ENCODE measurements at regions not wholly inside any gene's neighbourhood (a gene's known extent, or its start where the extent isn't known, plus 50 kb on each side); places are given as distances from the start of the nearest gene placed in this dataset.

- H3K27me3 ChIP-seq: no peaks in the 10 kb centered on the region
- H3K4me3 ChIP-seq: no peak overlapping the region
- no peaks in the 10 kb centered on the region for H3K36me3 ChIP-seq
- no peaks in the 10 kb centered on the region for H3K4me1 ChIP-seq
- intact Hi-C loops (cut with DNase I): no loop called here
- no peak overlapping the region for H3K27ac ChIP-seq
- TF ChIP-seq POLR2A (IDR thresholded peaks at IDR 0.05): no peak
- TF ChIP-seq, protein P1, sequence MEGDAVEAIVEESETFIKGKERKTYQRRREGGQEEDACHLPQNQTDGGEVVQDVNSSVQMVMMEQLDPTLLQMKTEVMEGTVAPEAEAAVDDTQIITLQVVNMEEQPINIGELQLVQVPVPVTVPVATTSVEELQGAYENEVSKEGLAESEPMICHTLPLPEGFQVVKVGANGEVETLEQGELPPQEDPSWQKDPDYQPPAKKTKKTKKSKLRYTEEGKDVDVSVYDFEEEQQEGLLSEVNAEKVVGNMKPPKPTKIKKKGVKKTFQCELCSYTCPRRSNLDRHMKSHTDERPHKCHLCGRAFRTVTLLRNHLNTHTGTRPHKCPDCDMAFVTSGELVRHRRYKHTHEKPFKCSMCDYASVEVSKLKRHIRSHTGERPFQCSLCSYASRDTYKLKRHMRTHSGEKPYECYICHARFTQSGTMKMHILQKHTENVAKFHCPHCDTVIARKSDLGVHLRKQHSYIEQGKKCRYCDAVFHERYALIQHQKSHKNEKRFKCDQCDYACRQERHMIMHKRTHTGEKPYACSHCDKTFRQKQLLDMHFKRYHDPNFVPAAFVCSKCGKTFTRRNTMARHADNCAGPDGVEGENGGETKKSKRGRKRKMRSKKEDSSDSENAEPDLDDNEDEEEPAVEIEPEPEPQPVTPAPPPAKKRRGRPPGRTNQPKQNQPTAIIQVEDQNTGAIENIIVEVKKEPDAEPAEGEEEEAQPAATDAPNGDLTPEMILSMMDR (IDR thresholded peaks at IDR 0.05): no peak
- no peak for TF ChIP-seq POLR2AphosphoS5 (IDR thresholded peaks at IDR 0.05; ENCODE audit: insufficient read depth in 1 of 2, low read depth in 1 of 2)
- DNase-seq (ENCODE audit: extremely low spot score in 2 of 2): no peak
- no peaks in the 10 kb centered on the region for H3K9me3 ChIP-seq
Measured at GRCh38 chr11:24060125-24060524, 436.7 kb upstream of the LUZP2 start.

DNA sequence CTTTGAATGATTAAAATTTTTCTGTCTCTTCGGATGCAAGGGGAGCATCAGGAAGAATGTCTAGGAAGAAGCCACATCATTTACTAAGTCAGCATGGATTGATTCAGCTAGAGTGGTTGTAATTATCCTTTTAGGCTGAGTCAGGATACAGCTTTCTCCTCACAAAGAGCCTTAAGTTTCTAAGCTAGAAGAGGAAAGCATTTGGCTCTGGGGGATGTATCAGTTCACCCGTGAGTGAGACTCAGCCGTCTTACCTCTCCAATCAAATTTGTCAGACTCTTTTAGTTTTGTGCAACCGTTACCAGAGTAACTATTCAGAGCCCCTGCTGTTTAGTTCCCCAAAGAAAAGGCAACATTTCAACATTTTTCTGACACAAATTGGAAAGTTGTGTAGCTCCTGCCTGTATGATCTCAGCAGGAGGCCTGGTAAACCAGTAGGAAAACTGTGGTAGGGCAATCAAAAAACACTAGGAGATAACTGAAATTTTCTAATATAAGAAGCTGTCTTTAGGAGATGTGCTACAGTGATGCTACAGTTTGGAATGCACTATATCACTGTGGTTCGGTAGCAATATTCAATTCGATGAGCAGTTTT lies 432.4 kb upstream of the LUZP2 start:
- no peak for TF ChIP-seq POLR2A (IDR thresholded peaks at IDR 0.05)
- TF ChIP-seq, protein P1 (IDR thresholded peaks at IDR 0.05): no peak
- no peak for TF ChIP-seq POLR2AphosphoS5 (IDR thresholded peaks at IDR 0.05; ENCODE audit: insufficient read depth in 1 of 2, low read depth in 1 of 2)
- Histone ChIP-seq H3K4me1 (no peaks in the 10 kb centered on the region), H3K36me3 (no peaks in the 10 kb centered on the region), H3K9me3 (no peaks in the 10 kb centered on the region), H3K4me3 (no peak overlapping the region), H3K27me3 (no peaks in the 10 kb centered on the region), H3K27ac (no peak overlapping the region)
- intact Hi-C loops (cut with DNase I): no loop called here
- DNase-seq (ENCODE audit: extremely low spot score in 2 of 2): no peak

- H3K4me1 ChIP-seq: no peaks in the 10 kb centered on the region
- no peak overlapping the region for H3K27ac ChIP-seq
- no peaks in the 10 kb centered on the region for H3K36me3 ChIP-seq
- TF ChIP-seq POLR2AphosphoS5 (IDR thresholded peaks at IDR 0.05; ENCODE audit: insufficient read depth in 1 of 2, low read depth in 1 of 2) (no peak), POLR2A (IDR thresholded peaks at IDR 0.05) (no peak)
- TF ChIP-seq, protein P1 (IDR thresholded peaks at IDR 0.05): no peak
- no peaks in the 10 kb centered on the region for H3K9me3 ChIP-seq
- no peak for DNase-seq (ENCODE audit: extremely low spot score in 2 of 2)
- no peaks in the 10 kb centered on the region for H3K27me3 ChIP-seq
- no peak overlapping the region for H3K4me3 ChIP-seq
- intact Hi-C loops (cut with DNase I): no loop called here
Measured at GRCh38 chr11:24068197-24068596, 428.7 kb upstream of the LUZP2 start.

DNA sequence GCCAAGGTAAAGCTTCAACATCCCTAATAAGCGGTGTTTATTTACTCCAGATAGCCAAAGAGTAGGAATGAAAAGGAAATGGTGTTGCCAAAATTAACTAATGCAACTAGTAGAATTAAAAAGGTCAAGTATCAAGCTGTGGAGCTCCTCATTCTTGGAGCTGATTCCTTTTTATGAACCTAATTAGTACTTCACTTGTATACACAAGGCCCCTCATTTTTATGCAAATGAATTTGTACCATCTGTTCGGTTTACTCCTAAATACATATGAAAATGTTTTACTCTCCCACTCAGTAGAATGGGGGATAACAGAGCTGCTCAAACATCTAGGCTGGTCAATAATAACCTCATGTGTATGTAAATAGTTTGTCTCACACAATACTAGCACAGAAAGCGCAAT lies 426.4 kb upstream of the LUZP2 start:
- Histone ChIP-seq H3K27me3 (no peaks in the 10 kb centered on the region), H3K4me3 (no peak overlapping the region), H3K27ac (no peak overlapping the region), H3K4me1 (no peaks in the 10 kb centered on the region), H3K9me3 (no peaks in the 10 kb centered on the region), H3K36me3 (no peaks in the 10 kb centered on the region)
- no peak for DNase-seq (ENCODE audit: extremely low spot score in 2 of 2)
- intact Hi-C loops (cut with DNase I): no loop called here
- TF ChIP-seq, protein P1 (IDR thresholded peaks at IDR 0.05): no peak
- no peak for TF ChIP-seq POLR2AphosphoS5 (IDR thresholded peaks at IDR 0.05; ENCODE audit: insufficient read depth in 1 of 2, low read depth in 1 of 2)
- TF ChIP-seq POLR2A (IDR thresholded peaks at IDR 0.05): no peak

DNA sequence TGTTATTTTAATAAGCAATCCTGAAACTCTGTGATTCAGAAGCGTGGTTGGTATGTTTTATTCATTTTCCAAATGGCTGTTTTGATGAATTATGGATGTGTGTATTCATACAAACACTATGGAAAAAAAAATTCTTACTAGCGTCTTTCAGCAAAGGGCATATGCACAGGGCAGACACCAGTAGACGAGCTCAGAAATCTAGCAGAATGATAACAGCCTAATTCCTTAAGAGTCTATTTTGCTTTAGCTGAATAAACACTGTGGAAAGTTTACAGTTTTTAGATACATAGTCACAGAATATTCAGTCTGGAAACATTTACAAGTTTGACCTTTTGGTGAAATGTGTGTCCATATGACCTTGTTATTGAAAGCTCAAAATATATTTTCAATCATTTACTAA lies 418.8 kb upstream of the LUZP2 start:
- no peaks in the 10 kb centered on the region for H3K4me1 ChIP-seq
- H3K9me3 ChIP-seq: no peaks in the 10 kb centered on the region
- intact Hi-C loops (cut with DNase I): no loop called here
- H3K4me3 ChIP-seq: no peak overlapping the region
- TF ChIP-seq POLR2AphosphoS5 (IDR thresholded peaks at IDR 0.05; ENCODE audit: insufficient read depth in 1 of 2, low read depth in 1 of 2) (no peak), POLR2A (IDR thresholded peaks at IDR 0.05) (no peak)
- TF ChIP-seq, protein P1 (IDR thresholded peaks at IDR 0.05): no peak
- DNase-seq (ENCODE audit: extremely low spot score in 2 of 2): no peak
- no peak overlapping the region for H3K27ac ChIP-seq
- no peaks in the 10 kb centered on the region for H3K27me3 ChIP-seq
- no peaks in the 10 kb centered on the region for H3K36me3 ChIP-seq
